Heart right ventricle (tissue), 16 donors: ENCODE measurements at regions not wholly inside any gene's neighbourhood (a gene's known extent, or its start where the extent isn't known, plus 50 kb on each side); places are given as distances from the start of the nearest gene placed in this dataset.

ENCODE experiments used
- ATAC-seq, 8 donors: fragments of 200-7000 bp; cut with Tn5 transposase; one replicate each; pipeline ENCODE4 v1.9.1; 2020; ENCODE audit warnings: mild to moderate bottlenecking in 8 of 8, moderate library complexity in 8 of 8, moderate number of reproducible peaks in 1 of 8
- DNase-seq, 2 donors: peaks; one replicate each; pipeline ENCODE4 v3.0.0-alpha.2; 2020
- H3K27ac ChIP-seq, 10 donors: fragments of 200-600 bp; sonication (generic) in 2 of 10; one replicate each; pipeline versions ENCODE4 v1.5.0 to v1.8.0; 2020 to 2022; ENCODE audit warnings: mild to moderate bottlenecking in 3 of 10
- H3K27me3 ChIP-seq, 7 donors: fragments of 200-600 bp; one replicate each; pipeline ENCODE4 v1.8.0; 2021 to 2022; ENCODE audit warnings: mild to moderate bottlenecking in 2 of 7
- H3K36me3 ChIP-seq, 9 donors: fragments of 200-600 bp; sonication (generic) in 1 of 9; one replicate each; pipeline versions ENCODE4 v1.5.0 to v1.8.0; 2020 to 2022; ENCODE audit warnings: mild to moderate bottlenecking in 2 of 9
- H3K4me1 ChIP-seq, 9 donors: fragments of 200-600 bp; sonication (generic) in 1 of 9; one replicate each; pipeline versions ENCODE4 v1.5.0 to v1.8.0; 2020 to 2022; ENCODE audit warnings: mild to moderate bottlenecking in 4 of 9
- H3K4me3 ChIP-seq, 10 donors: fragments of 200-600 bp; sonication (generic) in 2 of 10; one replicate each; pipeline versions ENCODE4 v1.5.0 to v1.8.0; 2020 to 2022; ENCODE audit warnings: mild to moderate bottlenecking in 7 of 10, moderate library complexity in 2 of 10
- H3K9me3 ChIP-seq, 11 donors: fragments of 200-600 bp in 10 of 11; sonication (generic) in 2 of 11; one replicate each; pipeline versions ENCODE4 v1.5.0 to v1.8.0; 2013 to 2022; ENCODE audit warnings: mild to moderate bottlenecking in 2 of 11, control low read depth in 1 of 11, moderate library complexity in 1 of 11
- CTCF ChIP-seq, 9 donors: fragments of 200-600 bp; sonication (generic) in 2 of 9; IDR thresholded peaks; one replicate each; pipeline versions ENCODE4 v1.5.0 to v1.8.0; 2021 to 2022; ENCODE audit warnings: antibody characterized with exemption in 9 of 9, mild to moderate bottlenecking in 5 of 9, moderate library complexity in 1 of 9
- WGBS, 2 donors: extraction: QIAGEN DNeasy Blood & Tissue Kit; methylation state at CpG; one replicate each; pipeline ENCODE4 v1.1.7; 2013; ENCODE audit warnings: inconsistent platforms in 1 of 2; 5-methylcytosine and 5-hydroxymethylcytosine counted together
- intact Hi-C, 10 donors: fragments of 100-400 bp; cut with DNase I; formaldehyde crosslinking; loops; one replicate each; pipeline versions ENCODE4 v1.11.1 to v1.14.2; 2022
- donor health status: Arrhythmogenic right ventricular cardiomyopathy.
- donor health status: ischemic (EF 13 %, LVEDD 7.1; RV severe dilation, severe dysfunction).
- donor health status: healthy with polysubstance abuse.
- donor health status: DM: no; HTN: yes; CAD: no.
- donor health status: DM: no; HTN: no; CAD: no.
- donor health status: ischemic (EF 25% LVEDD 6.9; RV normal size, moderate dysfunction).
- donor health status: ischemic (EF 25% LVEDD 5.7; RV mildly dilated, moderate dysfunction).
- donor health status: healthy.
- donor health status: DM: yes; HTN: yes; CAD: no.
- donor health status: Ischemic cardiomyopathy.
- donor health status: ischemic (EF 35%, LVEDD 5.7; RV mildly dilated, moderate dysfunction).
- donor health status: nonischemic (EF 11% LVEDD 7.7; RV severe dilation, severe dysfunction).
- donor health status: DM: yes; HTN: yes; CAD: no.
- donor health status: PGD.
- donor health status: ischemic (EF 29% LVEDD 5.4; RV normal size, mild dysfunction).
- donor health status: nonischemic (EF 23%, LVEDD 6.1; RV moderate dilation, normal function).

GRCh38 chr2:222038067-222038802 lies 260.6 kb downstream of the PAX3 start:
- Histone ChIP-seq H3K27ac (no peak overlapping the region), H3K4me3 (no peak overlapping the region), H3K27me3 (peaks cover 0 to 11% (median 4%) of the 10 kb centered on the region in 7 donors), H3K4me1 (no peaks in the 10 kb centered on the region), H3K36me3 (no peaks in the 10 kb centered on the region), H3K9me3 (no peaks in the 10 kb centered on the region)
- DNase-seq (no peak), ATAC-seq (no peak)
- 42 to 51% methylated on average over 4 of the region's 4 CpGs for WGBS, 2 donors
- intact Hi-C loops: no loop called here
- peak in 6 of 9 donors; percentile 19 to 35 (median 26) for TF ChIP-seq CTCF (IDR thresholded peaks at IDR 0.05)

GRCh38 chr2:222037211-222037610 lies 261.6 kb downstream of the PAX3 start:
- Histone ChIP-seq H3K36me3 (no peaks in the 10 kb centered on the region), H3K27ac (no peak overlapping the region), H3K4me1 (no peaks in the 10 kb centered on the region), H3K4me3 (no peak overlapping the region), H3K27me3 (peaks cover 0 to 11% (median 4%) of the 10 kb centered on the region in 7 donors), H3K9me3 (no peaks in the 10 kb centered on the region)
- no peak for TF ChIP-seq CTCF (IDR thresholded peaks at IDR 0.05)
- DNase-seq (no peak), ATAC-seq (no peak)
- WGBS, 2 donors: 63% methylated on average over 3 of the region's 3 CpGs
- intact Hi-C loops: no loop called here

- Histone ChIP-seq H3K9me3 (peaks cover 0 to 4% (median 0%) of the 10 kb centered on the region in 11 donors), H3K27me3 (peaks cover 0 to 6% (median 4%) of the 10 kb centered on the region in 7 donors), H3K4me1 (no peaks in the 10 kb centered on the region), H3K4me3 (no peak overlapping the region), H3K36me3 (no peaks in the 10 kb centered on the region), H3K27ac (no peak overlapping the region)
- no peak for DNase-seq
- intact Hi-C loops: no loop called here
- ATAC-seq: no peak
- 92 to 98% methylated on average over 3 of the region's 3 CpGs for WGBS, 2 donors
- TF ChIP-seq CTCF (IDR thresholded peaks at IDR 0.05): no peak
Measured at GRCh38 chr2:222034058-222034457, 264.7 kb downstream of the PAX3 start.

- WGBS, 2 donors: 57 to 68% methylated on average over 2 of the region's 2 CpGs
- H3K27me3 ChIP-seq: peaks cover 0 to 6% (median 4%) of the 10 kb centered on the region in 7 donors
Measured at GRCh38 chr2:222033541-222033940, 265.3 kb downstream of the PAX3 start.

More at GRCh38 chr2:222033541-222033940, 265.3 kb downstream of the PAX3 start:
- Histone ChIP-seq H3K4me3 (no peak overlapping the region), H3K9me3 (peaks cover 0 to 7% (median 0%) of the 10 kb centered on the region in 11 donors), H3K4me1 (no peaks in the 10 kb centered on the region), H3K36me3 (no peaks in the 10 kb centered on the region), H3K27ac (no peak overlapping the region)
- DNase-seq (no peak), ATAC-seq (no peak)
- TF ChIP-seq CTCF (IDR thresholded peaks at IDR 0.05): no peak
- intact Hi-C loops: no loop called here
